ENCODE measurements at regions not wholly inside any gene's neighbourhood (a gene's known extent, or its start where the extent isn't known, plus 50 kb on each side); places are given as distances from the start of the nearest gene placed in this dataset.

- TF ChIP-seq ELK1 (IDR thresholded peaks at IDR 0.05; ENCODE audit: low read depth, low read length), result no peak
- TF ChIP-seq CHD4 (IDR thresholded peaks at IDR 0.05), result no peak
- no peak for TF ChIP-seq ESRRA (IDR thresholded peaks at IDR 0.05; ENCODE audit: low read length)
- TF ChIP-seq YY1 (IDR thresholded peaks at IDR 0.05; ENCODE audit: low read depth, low read length), result no peak
- no peak for TF ChIP-seq CTCF (IDR thresholded peaks at IDR 0.05 in 2 of 3, conservative IDR thresholded peaks at IDR 0.05 in 1 of 3; ENCODE audit: control insufficient read depth in 2 of 3, extremely low read depth in 1 of 3, insufficient read depth in 1 of 3, low read depth in 3 of 3, low read length in 3 of 3)
- no peak for TF ChIP-seq E4F1 (IDR thresholded peaks at IDR 0.05; ENCODE audit: borderline replicate concordance, partially characterized antibody)
- no peak for TF ChIP-seq RFX5 (IDR thresholded peaks at IDR 0.05; ENCODE audit: low read depth, low read length)
- no peak for TF ChIP-seq NFIC (IDR thresholded peaks at IDR 0.05; ENCODE audit: low read depth, low read length)
- TF ChIP-seq NBN (IDR thresholded peaks at IDR 0.05), result no peak
Observed at GRCh38 chr5:158070859-158071258, 211.9 kb upstream of the CLINT1 start.
